HG02623 (cell line): ENCODE measurements at regions not wholly inside any gene's neighbourhood (a gene's known extent, or its start where the extent isn't known, plus 50 kb on each side); places are given as distances from the start of the nearest gene placed in this dataset.

Source experiments
- ATAC-seq: cut with Tn5 transposase; IDR thresholded peaks from one replicate; pipeline ENCODE4 v1.9.1; 2021; ENCODE audit warnings: moderate library complexity; ENCODE audit not compliant: unreplicated experiment

DNA sequence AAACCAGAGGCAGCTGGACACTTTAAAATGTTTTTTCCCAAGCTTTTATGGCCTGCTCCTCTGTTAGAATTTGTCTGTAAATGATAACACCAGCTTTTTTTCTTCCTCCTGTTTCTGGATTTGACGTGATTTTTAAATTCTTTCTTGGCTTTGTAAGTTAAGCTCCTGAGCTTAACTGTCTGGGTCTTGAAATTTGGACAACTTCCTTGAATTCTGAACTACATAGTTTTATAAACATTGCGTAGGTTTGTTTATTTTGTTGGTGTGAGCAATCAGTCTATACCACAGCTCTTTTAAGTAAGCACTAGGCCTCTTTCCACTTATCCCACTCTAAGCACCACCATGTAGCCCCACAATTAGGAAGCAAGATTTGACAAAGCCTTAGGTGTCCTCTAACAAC is 144.4 kb upstream of the GUCY1A1 start:
- no peak for ATAC-seq

GRCh38 chr4:155521382-155521781 is 144.6 kb upstream of the MAP9 start:
- no peak for ATAC-seq

DNA sequence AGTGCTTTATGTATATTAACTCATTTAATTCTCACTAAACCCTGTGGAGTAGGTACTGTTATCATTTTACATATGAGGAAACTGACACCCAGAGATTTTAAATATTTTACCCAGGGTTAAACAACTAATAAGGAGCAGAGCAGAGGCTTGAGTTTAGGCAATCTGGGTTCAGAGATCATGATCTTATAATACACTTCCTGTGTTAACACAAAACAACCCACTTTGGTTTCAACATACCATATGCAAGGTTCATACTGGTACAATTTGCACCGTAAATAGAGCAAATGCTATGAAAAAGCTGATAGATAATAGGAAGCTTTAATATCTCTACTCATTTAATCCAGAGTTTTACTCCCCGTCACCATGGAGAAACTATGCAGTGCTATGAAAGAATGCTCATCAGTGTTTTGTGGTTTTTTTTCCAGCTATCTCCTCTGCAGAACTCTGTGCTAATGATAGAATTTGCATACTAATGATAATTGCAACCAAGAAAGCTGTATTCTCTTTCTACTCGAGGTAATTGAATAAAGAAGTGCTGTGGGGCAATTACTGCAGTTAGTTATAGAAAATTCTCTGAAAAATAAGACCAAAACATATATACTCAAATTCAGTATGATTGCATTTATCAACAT is 138.8 kb upstream of the MAP9 start:
- no peak for ATAC-seq

DNA sequence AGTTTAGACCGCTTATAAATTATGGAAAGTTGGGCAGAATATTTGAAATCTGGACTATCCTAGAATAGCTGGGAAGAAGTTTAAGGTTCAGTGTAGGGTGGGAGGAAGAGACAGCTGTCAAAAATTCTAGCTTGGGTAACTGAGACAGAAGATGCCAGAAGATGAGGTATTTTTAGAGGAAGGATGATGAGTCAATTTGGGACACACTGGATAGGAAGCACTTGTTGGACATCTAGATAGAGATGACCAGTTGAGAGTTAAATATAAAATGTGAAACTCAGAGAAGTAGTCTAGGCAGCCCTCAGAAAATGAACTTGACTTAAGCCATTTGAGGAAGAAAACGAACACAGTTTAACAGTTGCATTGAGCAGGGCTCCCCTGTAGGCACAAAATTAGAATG is 137.9 kb upstream of the MAP9 start:
- ATAC-seq, result no peak

DNA sequence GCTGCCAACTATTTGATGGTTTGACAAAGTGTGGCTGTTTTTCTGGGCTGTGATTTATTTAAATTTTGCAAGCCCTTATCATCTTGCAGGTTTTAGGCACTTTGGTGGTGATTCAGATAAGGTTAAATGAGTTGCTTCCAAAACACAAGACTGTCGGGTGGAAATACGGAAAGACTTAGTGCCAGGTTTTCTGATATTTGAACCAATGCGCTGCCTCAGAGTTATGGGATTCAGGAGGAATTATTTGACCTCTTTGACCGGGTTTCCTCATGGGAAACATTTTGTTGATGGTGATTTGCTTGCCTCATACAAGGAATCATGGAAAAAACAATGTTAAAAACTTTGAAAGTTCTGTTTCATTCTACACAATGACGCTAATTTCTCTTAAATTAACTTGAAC is 136.1 kb upstream of the MAP9 start:
- no peak for ATAC-seq

DNA sequence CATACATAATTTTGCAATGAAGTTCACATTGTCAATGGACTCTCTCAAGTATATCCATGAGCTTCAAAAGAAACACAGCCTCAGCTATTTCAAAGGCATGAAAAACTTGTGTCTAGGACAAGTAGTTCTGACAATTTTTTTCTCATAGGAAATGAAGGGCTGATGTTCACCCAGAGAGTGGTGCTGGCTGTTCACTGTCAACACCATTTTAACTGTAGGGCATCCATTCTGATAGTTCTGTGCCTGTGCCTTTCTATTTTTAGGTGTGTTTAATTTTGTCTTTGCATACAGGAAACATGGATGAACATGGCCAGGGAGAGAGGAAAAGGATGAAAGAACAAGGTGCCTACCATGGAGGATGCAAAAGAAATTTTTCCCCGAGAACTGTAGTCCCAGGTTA is 135.3 kb upstream of the MAP9 start:
- ATAC-seq, result no peak

DNA sequence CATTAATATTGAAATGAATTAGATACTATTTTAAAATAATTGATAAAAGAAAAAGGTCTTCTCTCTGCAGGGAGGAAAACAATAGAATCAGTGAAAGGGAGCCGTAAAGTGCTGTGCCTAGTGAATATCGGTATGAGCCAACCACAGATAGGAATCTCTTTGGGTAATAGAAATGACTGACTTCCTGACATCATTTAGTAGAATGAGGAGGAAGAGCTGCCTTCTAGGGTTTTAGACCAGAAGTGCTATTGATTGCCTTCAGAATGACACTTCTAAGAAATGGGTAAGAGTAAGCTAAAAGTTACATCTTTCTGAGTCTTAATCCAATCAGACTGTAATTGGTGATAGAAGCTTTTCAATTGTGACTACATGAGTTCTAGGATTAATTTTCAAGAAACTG is 134.0 kb upstream of the MAP9 start:
- no peak for ATAC-seq

- no peak for ATAC-seq
Measured at GRCh38 chr4:155509555-155509954, 132.8 kb upstream of the MAP9 start.

- no peak for ATAC-seq
Measured at GRCh38 chr4:155506745-155507144, 130.0 kb upstream of the MAP9 start.

- ATAC-seq, result no peak
Measured at GRCh38 chr4:155505321-155505720, 128.6 kb upstream of the MAP9 start.

DNA sequence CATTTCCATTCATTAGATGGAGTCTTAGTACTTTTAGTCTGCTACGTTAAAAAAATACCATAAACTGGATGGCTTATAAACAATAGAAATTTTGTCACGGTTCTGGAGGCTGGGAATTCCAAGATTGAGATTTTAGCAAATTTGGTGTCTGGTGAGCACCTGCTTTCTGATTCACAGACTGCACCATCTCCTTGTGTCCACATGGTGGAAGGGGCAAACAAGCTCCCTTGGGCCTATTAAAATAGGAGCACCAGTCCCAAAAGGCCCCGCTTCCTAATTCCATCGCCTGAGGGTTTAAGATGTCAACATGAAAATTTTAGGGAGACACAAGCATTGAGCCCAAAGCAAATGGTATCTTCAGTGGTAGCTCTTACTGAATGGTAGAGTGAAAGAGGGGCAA is 120.5 kb upstream of the MAP9 start:
- ATAC-seq, result no peak

DNA sequence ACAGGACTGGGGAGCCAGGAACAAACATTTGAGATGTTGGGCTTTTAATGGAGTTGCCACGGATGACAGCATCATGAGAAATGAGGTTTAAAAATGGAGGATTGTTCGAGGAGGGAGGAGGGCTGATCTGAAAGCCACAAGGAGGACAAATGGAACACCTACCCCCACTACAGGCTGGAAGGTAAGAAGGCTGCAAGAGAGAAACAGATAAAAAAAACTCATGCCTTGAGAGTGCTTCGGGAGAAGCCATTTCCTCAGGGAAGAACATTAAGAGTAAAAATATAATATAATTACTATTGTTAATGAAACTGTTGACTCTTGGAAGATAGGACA is 119.5 kb upstream of the MAP9 start:
- no peak for ATAC-seq

DNA sequence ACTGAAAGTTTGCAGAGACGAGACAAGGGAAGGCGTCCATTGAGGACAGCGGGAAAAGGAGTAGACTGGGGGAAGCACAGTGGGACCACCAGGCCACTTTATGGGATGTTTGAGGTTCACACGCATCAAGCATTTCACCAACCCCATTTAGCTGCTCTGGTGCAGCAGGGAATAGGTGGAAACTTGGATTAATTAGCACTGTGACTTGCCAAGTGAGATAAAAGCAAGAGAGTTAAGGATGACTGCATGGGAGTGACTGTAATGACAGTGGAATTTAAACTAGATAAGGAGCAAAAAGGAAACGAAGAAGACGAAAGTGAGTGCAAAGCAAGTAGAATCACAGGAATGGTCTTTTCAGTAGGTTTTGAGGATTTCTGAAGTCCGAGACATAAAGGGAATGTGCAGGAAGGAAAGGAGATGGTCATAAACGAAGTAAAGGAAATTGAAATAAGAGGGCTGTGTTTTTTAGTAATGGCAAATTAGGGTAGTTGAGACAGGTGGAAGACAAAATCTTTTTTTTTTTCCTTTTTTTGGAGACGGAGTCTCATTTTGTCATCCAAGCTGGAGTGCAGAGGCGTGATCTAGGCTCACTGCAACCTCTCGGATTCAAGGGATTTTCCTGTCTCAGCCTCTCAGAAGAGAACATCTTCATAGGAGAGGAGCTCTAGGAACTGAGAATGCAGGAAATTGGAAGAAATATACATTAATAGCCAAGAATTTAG is 119.0 kb upstream of the MAP9 start:
- ATAC-seq, result no peak

- no peak for ATAC-seq
Measured at GRCh38 chr4:155494037-155494718, 117.4 kb upstream of the MAP9 start.

GRCh38 chr4:155491336-155492120 is 114.8 kb upstream of the MAP9 start:
- peak; percentile 95 for ATAC-seq

DNA sequence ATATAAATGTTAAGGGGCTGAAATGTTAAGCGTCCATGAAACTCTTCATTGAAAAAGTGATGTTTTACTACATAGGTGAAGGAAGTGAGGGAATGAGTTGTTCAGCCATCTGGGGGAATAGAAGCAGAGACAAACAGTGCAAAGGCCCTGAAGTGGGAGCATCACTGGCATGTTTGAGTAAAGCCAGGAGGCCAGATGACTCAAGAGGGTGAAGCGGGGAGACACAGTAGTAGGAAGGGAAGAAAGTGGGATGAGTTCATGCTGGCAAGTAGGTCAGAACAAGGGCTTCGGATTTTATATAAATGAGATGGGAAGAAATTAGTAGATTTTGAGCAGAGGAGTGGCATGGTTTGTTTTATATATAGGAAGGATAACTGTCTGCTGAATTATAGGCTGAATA is 112.5 kb upstream of the MAP9 start:
- no peak for ATAC-seq

DNA sequence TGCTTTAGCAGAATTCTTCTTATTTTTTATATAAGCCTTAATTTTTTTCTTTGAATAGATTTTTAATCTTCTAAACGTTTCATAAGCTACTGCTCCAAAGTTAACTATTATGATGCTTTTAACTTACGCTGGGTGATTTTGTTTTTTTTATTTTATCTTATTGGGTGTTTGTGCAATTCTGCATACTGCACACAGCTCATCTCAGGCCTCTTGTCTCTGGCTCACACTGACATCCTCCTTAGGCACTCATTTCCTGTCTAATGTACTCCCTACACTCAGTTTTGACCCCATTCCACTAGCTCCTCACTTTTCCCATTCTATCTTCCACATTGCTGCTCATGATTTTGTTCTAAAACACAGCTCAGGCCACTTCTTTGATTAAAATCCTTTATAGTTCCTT is 111.9 kb upstream of the MAP9 start:
- ATAC-seq, result no peak

DNA sequence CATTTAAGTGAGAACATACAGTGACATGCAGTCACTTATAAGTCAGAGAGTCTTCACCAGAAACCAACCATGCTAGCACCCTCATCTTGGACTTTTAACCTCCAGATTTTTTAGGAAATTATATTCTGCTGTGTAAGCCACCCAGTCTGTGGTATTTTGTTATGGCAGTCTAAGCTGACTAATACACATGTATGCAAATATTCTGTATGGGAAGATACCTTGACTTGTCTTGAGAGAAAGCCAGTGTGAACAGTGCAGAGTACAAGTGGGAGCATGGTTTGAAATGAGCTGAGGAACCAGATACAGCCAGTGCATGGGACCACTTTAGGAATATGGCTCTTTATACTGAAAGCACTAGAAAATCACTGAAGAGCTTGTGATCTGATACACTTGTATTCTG is 110.4 kb upstream of the MAP9 start:
- no peak for ATAC-seq

GRCh38 chr4:155481150-155481549 is 104.4 kb upstream of the MAP9 start:
- no peak for ATAC-seq

GRCh38 chr4:155479835-155480234 is 103.1 kb upstream of the MAP9 start:
- ATAC-seq, result no peak

GRCh38 chr4:155478336-155478835 is 101.6 kb upstream of the MAP9 start:
- no peak for ATAC-seq

- ATAC-seq, result no peak
Measured at GRCh38 chr4:155474758-155475157, 98.0 kb upstream of the MAP9 start.
